ENCODE measurements at regions not wholly inside any gene's neighbourhood (a gene's known extent, or its start where the extent isn't known, plus 50 kb on each side); places are given as distances from the start of the nearest gene placed in this dataset.

DNA sequence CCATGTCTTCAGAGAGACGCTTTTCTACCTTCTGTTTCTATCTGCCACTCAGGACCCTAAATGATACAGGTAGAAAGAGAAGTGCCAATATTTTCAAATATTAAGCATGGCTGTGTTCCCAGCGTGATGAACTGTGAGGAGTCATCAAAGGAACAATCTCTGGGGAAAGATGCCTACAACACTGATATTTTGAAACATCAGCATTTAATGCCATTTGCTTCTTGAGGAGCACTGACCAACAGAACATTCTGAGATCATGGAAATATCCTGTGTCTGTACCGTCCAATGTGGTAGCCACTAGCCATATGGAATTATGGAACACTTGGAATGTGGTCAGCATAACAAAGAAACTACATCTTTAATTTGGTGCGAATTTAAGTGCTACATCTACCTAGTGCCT is 117.9 kb upstream of the COL6A5 start:
- no peak for TF ChIP-seq POLR2A (IDR thresholded peaks at IDR 0.05)
- no peak for TF ChIP-seq CTCF (IDR thresholded peaks at IDR 0.05)
- DNase-seq (ENCODE audit: low spot score in 2 of 2), result no peak
- WGBS, 2 donors, result 84 to 92% methylated on average over 4 of the region's 4 CpGs
- no peak overlapping the region for H3K4me3 ChIP-seq (ENCODE audit: low read depth, poor library complexity, severe bottlenecking)
- intact Hi-C loops (cut with DNase I; ENCODE audit: low total_unique reads), result no loop called here

DNA sequence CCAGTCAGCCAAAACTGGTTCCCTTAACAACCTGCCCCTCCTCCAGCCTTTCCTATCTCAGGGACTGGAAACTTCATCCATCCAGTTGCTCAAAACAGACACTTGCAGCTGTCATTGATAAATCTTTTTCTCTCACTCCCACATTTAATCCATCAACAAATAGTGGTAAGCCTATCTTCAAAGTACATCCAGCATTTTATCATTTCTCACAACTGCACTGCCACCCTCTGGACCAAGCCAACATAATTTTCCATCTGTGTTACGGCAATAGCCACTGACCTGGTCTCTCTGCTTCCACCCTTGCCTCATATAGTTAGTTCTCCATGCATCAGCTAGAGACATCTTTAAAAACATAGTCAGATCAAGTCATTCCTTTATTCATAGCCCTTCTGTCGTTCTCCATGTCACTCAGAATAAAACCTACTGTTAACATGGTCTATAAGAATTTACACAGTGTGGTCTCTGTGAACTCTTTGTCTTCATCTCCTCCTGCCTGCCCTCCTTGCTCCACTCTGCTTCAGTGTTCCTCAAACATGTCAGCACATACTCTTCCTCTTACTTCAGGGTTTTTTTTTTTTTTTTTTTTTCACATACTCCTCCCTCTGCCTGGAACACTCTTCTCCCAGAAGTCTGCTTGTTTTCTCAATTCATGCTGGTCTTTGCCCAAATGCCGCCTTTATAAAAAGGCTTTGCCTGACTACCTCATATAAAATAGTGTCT is 102.5 kb upstream of the COL6A5 start:
- DNase-seq (ENCODE audit: low spot score in 2 of 2), result no peak
- no peak overlapping the region for H3K4me3 ChIP-seq (ENCODE audit: low read depth, poor library complexity, severe bottlenecking)
- TF ChIP-seq CTCF (IDR thresholded peaks at IDR 0.05), result no peak
- no peak for TF ChIP-seq POLR2A (IDR thresholded peaks at IDR 0.05)
- intact Hi-C loops (cut with DNase I; ENCODE audit: low total_unique reads), result no loop called here
- 29 to 39% methylated on average over 3 of the region's 3 CpGs for WGBS, 2 donors

- H3K4me3 ChIP-seq (ENCODE audit: low read depth, poor library complexity, severe bottlenecking), result no peak overlapping the region
- intact Hi-C loops (cut with DNase I; ENCODE audit: low total_unique reads), result no loop called here
- TF ChIP-seq CTCF (IDR thresholded peaks at IDR 0.05), result no peak
- TF ChIP-seq POLR2A (IDR thresholded peaks at IDR 0.05), result no peak
- DNase-seq (ENCODE audit: low spot score in 2 of 2), result no peak
These were observed 101.7 kb upstream of the COL6A5 start for GRCh38 chr3:130243808-130244207.

- intact Hi-C loops (cut with DNase I; ENCODE audit: low total_unique reads), result no loop called here
- DNase-seq (ENCODE audit: low spot score in 2 of 2), result no peak
- no peak for TF ChIP-seq POLR2A (IDR thresholded peaks at IDR 0.05)
- no peak for TF ChIP-seq CTCF (IDR thresholded peaks at IDR 0.05)
These were observed 94.5 kb upstream of the COL6A5 start for GRCh38 chr3:130250982-130251381.

GRCh38 chr3:130255442-130255841 is 90.0 kb upstream of the COL6A5 start:
- TF ChIP-seq POLR2A (IDR thresholded peaks at IDR 0.05) (no peak), CTCF (IDR thresholded peaks at IDR 0.05) (no peak)
- intact Hi-C loops (cut with DNase I; ENCODE audit: low total_unique reads), result no loop called here
- H3K4me3 ChIP-seq (ENCODE audit: low read depth, poor library complexity, severe bottlenecking), result no peak overlapping the region
- no peak for DNase-seq (ENCODE audit: low spot score in 2 of 2)
- 89 to 91% methylated on average over 1 of the region's 1 CpG for WGBS, 2 donors

More at GRCh38 chr3:130250982-130251381, 94.5 kb upstream of the COL6A5 start:
- no peak overlapping the region for H3K4me3 ChIP-seq (ENCODE audit: low read depth, poor library complexity, severe bottlenecking)
- 83 to 87% methylated on average over 12 of the region's 12 CpGs for WGBS, 2 donors

DNA sequence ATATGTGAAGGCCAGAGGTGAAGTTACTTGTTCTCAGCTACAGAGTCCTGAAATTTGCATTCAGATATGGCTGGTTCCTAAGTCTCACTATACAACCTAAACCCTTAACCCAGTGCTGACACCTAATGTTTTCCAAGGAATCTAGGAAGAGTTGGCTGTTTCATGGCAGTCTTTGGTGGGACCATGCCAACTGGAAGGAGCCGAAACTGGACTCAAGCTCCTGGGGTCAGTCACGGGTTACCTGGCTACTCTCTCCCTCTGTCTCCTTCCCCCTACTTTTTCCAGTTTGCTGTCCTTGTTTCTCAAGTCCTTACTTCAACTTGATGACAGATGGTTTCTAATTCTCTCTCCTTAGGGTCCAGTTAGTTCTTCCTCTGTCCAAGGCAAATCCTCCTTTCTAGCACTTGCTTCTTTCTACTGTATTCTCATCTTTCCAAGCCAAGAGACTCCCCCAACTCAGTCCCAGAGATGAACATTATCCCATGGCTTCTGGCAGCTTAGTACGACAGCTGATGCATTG is 88.6 kb upstream of the COL6A5 start:
- DNase-seq (ENCODE audit: low spot score in 2 of 2), result no peak

More for the DNA sequence above, 88.6 kb upstream of the COL6A5 start:
- no peak overlapping the region for H3K4me3 ChIP-seq (ENCODE audit: low read depth, poor library complexity, severe bottlenecking)
- WGBS, 2 donors, result 88 to 91% methylated on average over 3 of the region's 3 CpGs
- no peak for TF ChIP-seq POLR2A (IDR thresholded peaks at IDR 0.05)
- no peak for TF ChIP-seq CTCF (IDR thresholded peaks at IDR 0.05)
- intact Hi-C loops (cut with DNase I; ENCODE audit: low total_unique reads), result no loop called here
